ENCODE measurements at regions not wholly inside any gene's neighbourhood (a gene's known extent, or its start where the extent isn't known, plus 50 kb on each side); places are given as distances from the start of the nearest gene placed in this dataset.

DNA sequence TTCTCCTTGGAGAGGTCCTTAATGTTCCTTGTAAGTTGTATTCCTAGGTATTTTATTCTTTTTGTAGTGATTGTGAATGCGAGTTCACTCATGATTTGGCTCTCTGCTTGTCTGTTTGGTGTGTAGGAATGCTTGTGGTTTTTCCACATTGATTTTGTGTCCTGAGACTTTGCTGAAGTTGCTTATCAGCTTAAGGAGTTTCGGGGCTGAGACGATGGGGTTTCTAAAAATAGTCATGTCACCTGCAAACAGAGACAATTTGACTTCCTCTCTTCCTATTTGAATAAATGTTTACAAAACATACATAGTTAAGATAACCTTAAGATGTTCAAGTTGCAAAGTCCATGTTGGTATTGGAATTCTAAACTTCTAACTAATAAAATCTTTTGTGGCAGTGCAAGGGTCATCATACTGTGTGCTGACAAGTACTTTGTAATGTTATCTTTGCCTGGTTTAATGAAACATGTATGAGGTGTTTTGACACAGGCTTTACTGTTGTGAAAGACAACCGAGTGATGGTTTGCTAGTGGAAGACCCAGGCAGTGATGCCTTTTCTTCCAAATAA is 286.2 kb downstream of the MRPS30 start:
- TF ChIP-seq, protein P1, sequence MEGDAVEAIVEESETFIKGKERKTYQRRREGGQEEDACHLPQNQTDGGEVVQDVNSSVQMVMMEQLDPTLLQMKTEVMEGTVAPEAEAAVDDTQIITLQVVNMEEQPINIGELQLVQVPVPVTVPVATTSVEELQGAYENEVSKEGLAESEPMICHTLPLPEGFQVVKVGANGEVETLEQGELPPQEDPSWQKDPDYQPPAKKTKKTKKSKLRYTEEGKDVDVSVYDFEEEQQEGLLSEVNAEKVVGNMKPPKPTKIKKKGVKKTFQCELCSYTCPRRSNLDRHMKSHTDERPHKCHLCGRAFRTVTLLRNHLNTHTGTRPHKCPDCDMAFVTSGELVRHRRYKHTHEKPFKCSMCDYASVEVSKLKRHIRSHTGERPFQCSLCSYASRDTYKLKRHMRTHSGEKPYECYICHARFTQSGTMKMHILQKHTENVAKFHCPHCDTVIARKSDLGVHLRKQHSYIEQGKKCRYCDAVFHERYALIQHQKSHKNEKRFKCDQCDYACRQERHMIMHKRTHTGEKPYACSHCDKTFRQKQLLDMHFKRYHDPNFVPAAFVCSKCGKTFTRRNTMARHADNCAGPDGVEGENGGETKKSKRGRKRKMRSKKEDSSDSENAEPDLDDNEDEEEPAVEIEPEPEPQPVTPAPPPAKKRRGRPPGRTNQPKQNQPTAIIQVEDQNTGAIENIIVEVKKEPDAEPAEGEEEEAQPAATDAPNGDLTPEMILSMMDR (IDR thresholded peaks at IDR 0.05): no peak
- no peak for TF ChIP-seq POLR2AphosphoS5 (IDR thresholded peaks at IDR 0.05)

All from prostate gland (tissue), 2 donors.